ENCODE measurements at regions not wholly inside any gene's neighbourhood (a gene's known extent, or its start where the extent isn't known, plus 50 kb on each side); places are given as distances from the start of the nearest gene placed in this dataset.

GRCh38 chrX:68940601-68941000 is 111.8 kb downstream of the EFNB1 start:
- no peak overlapping the region for H3K4me3 ChIP-seq (ENCODE audit: low read depth, low read length)
- no peak for DNase-seq (ENCODE audit: low read depth)
- H3K36me3 ChIP-seq (ENCODE audit: control insufficient read depth, insufficient read depth, low read length) = no peaks in the 10 kb centered on the region
- no peak for TF ChIP-seq CTCF (IDR thresholded peaks at IDR 0.05; ENCODE audit: insufficient read depth, low read length, poor library complexity, severe bottlenecking)
- H3K27me3 ChIP-seq (ENCODE audit: control insufficient read depth, insufficient read depth, low read length) = no peaks in the 10 kb centered on the region

GRCh38 chrX:68939868-68940267 is 111.0 kb downstream of the EFNB1 start:
- TF ChIP-seq CTCF (IDR thresholded peaks at IDR 0.05; ENCODE audit: insufficient read depth, low read length, poor library complexity, severe bottlenecking) = no peak

GRCh38 chrX:68938244-68939004 is 109.6 kb downstream of the EFNB1 start:
- Histone ChIP-seq H3K36me3 (ENCODE audit: control insufficient read depth, insufficient read depth, low read length) (no peaks in the 10 kb centered on the region), H3K4me3 (ENCODE audit: low read depth, low read length) (no peak overlapping the region), H3K27me3 (ENCODE audit: control insufficient read depth, insufficient read depth, low read length) (no peaks in the 10 kb centered on the region)
- no peak for DNase-seq (ENCODE audit: low read depth)
- no peak for TF ChIP-seq CTCF (IDR thresholded peaks at IDR 0.05; ENCODE audit: insufficient read depth, low read length, poor library complexity, severe bottlenecking)

More at GRCh38 chrX:68939868-68940267, 111.0 kb downstream of the EFNB1 start:
- no peak overlapping the region for H3K4me3 ChIP-seq (ENCODE audit: low read depth, low read length)
- no peak for DNase-seq (ENCODE audit: low read depth)
- H3K36me3 ChIP-seq (ENCODE audit: control insufficient read depth, insufficient read depth, low read length) = no peaks in the 10 kb centered on the region
- H3K27me3 ChIP-seq (ENCODE audit: control insufficient read depth, insufficient read depth, low read length) = no peaks in the 10 kb centered on the region

GRCh38 chrX:68937581-68937980 is 108.8 kb downstream of the EFNB1 start:
- no peak for DNase-seq (ENCODE audit: low read depth)
- Histone ChIP-seq H3K4me3 (ENCODE audit: low read depth, low read length) (no peak overlapping the region), H3K27me3 (ENCODE audit: control insufficient read depth, insufficient read depth, low read length) (no peaks in the 10 kb centered on the region), H3K36me3 (ENCODE audit: control insufficient read depth, insufficient read depth, low read length) (no peaks in the 10 kb centered on the region)
- TF ChIP-seq CTCF (IDR thresholded peaks at IDR 0.05; ENCODE audit: insufficient read depth, low read length, poor library complexity, severe bottlenecking) = no peak

- peak; percentile 73 for DNase-seq (ENCODE audit: low read depth)
- no peak overlapping the region for H3K4me3 ChIP-seq (ENCODE audit: low read depth, low read length)
- no peaks in the 10 kb centered on the region for H3K27me3 ChIP-seq (ENCODE audit: control insufficient read depth, insufficient read depth, low read length)
- no peaks in the 10 kb centered on the region for H3K36me3 ChIP-seq (ENCODE audit: control insufficient read depth, insufficient read depth, low read length)
- TF ChIP-seq CTCF (IDR thresholded peaks at IDR 0.05; ENCODE audit: insufficient read depth, low read length, poor library complexity, severe bottlenecking) = no peak
Observed at GRCh38 chrX:68936608-68937007, 107.8 kb downstream of the EFNB1 start.

- H3K4me3 ChIP-seq (ENCODE audit: low read depth, low read length) = no peak overlapping the region
- no peaks in the 10 kb centered on the region for H3K27me3 ChIP-seq (ENCODE audit: control insufficient read depth, insufficient read depth, low read length)
- no peak for DNase-seq (ENCODE audit: low read depth)
Observed at GRCh38 chrX:68936126-68936525, 107.3 kb downstream of the EFNB1 start.

More at GRCh38 chrX:68936126-68936525, 107.3 kb downstream of the EFNB1 start:
- TF ChIP-seq CTCF (IDR thresholded peaks at IDR 0.05; ENCODE audit: insufficient read depth, low read length, poor library complexity, severe bottlenecking) = no peak
- H3K36me3 ChIP-seq (ENCODE audit: control insufficient read depth, insufficient read depth, low read length) = no peaks in the 10 kb centered on the region
